T follicular helper cell (primary cell): ENCODE measurements at regions not wholly inside any gene's neighbourhood (a gene's known extent, or its start where the extent isn't known, plus 50 kb on each side); places are given as distances from the start of the nearest gene placed in this dataset.

Source experiments
- DNase-seq: peaks from one replicate; pipeline ENCODE4 v3.0.0-alpha.2; 2020; ENCODE audit warnings: low read depth

- DNase-seq: no peak
These were observed 168.7 kb upstream of the ITGB1 start for GRCh38 chr10:33126742-33127141.

GRCh38 chr10:33125522-33126517 is 167.8 kb upstream of the ITGB1 start:
- no peak for DNase-seq

- no peak for DNase-seq
These were observed 167.1 kb upstream of the ITGB1 start for GRCh38 chr10:33125111-33125510.

GRCh38 chr10:33123680-33124079 is 165.7 kb upstream of the ITGB1 start:
- no peak for DNase-seq

GRCh38 chr10:33122014-33122809 is 164.2 kb upstream of the ITGB1 start:
- no peak for DNase-seq

- DNase-seq: no peak
These were observed 162.7 kb upstream of the ITGB1 start for GRCh38 chr10:33120700-33121099.

- no peak for DNase-seq
These were observed 162.2 kb upstream of the ITGB1 start for GRCh38 chr10:33120275-33120674.

- no peak for DNase-seq
These were observed 159.8 kb upstream of the ITGB1 start for GRCh38 chr10:33117816-33118215.

GRCh38 chr10:33117230-33117629 is 159.2 kb upstream of the ITGB1 start:
- no peak for DNase-seq

- no peak for DNase-seq
These were observed 158.0 kb upstream of the ITGB1 start for GRCh38 chr10:33115738-33116719.

- no peak for DNase-seq
These were observed 156.5 kb upstream of the ITGB1 start for GRCh38 chr10:33114451-33114952.

GRCh38 chr10:33113466-33113865 is 155.4 kb upstream of the ITGB1 start:
- no peak for DNase-seq

GRCh38 chr10:33112831-33113455 is 154.9 kb upstream of the ITGB1 start:
- no peak for DNase-seq

- no peak for DNase-seq
These were observed 153.5 kb upstream of the ITGB1 start for GRCh38 chr10:33111488-33112051.

GRCh38 chr10:33109788-33110469 is 151.9 kb upstream of the ITGB1 start:
- no peak for DNase-seq

GRCh38 chr10:33109384-33109783 is 151.4 kb upstream of the ITGB1 start:
- DNase-seq: no peak

- no peak for DNase-seq
These were observed 149.9 kb upstream of the ITGB1 start for GRCh38 chr10:33107953-33108352.

- no peak for DNase-seq
These were observed 148.7 kb upstream of the ITGB1 start for GRCh38 chr10:33106767-33107166.

- no peak for DNase-seq
These were observed 145.9 kb upstream of the ITGB1 start for GRCh38 chr10:33103863-33104379.

GRCh38 chr10:33102071-33102470 is 144.0 kb upstream of the ITGB1 start:
- DNase-seq: no peak
